Gastrocnemius medialis (tissue), 4 donors: ENCODE measurements at regions not wholly inside any gene's neighbourhood (a gene's known extent, or its start where the extent isn't known, plus 50 kb on each side); places are given as distances from the start of the nearest gene placed in this dataset.

Experiments
- CTCF ChIP-seq, 5 experiments: fragments of 450-650 bp in 3 of 5; fragments of 200-600 bp in 2 of 5; sonication (generic) in 2 of 5; IDR thresholded peaks in 4 of 5; conservative IDR thresholded peaks in 1 of 5; 1 replicate in 4 of 5; 2 replicates in 1 of 5; pipeline ENCODE4 v1.5.1; 2016 to 2019; ENCODE audit warnings: antibody characterized with exemption in 5 of 5, mild to moderate bottlenecking in 3 of 5, moderate library complexity in 3 of 5
- POLR2A ChIP-seq, 2 donors: fragments of 450-650 bp; IDR thresholded peaks; one replicate each; pipeline ENCODE4 v1.6.1; 2017; ENCODE audit warnings: antibody characterized with exemption in 2 of 2, mild to moderate bottlenecking in 2 of 2, moderate library complexity in 2 of 2

- TF ChIP-seq CTCF (IDR thresholded peaks at IDR 0.05 in 4 of 5, conservative IDR thresholded peaks at IDR 0.05 in 1 of 5) (no peak), POLR2A (IDR thresholded peaks at IDR 0.05) (no peak)
Measured at GRCh38 chr7:114295522-114295921, 119.1 kb upstream of the FOXP2 start.
